UCSD-AML1 (cell line): ENCODE measurements at regions not wholly inside any gene's neighbourhood (a gene's known extent, or its start where the extent isn't known, plus 50 kb on each side); places are given as distances from the start of the nearest gene placed in this dataset.

Source experiments
- DNase-seq: peaks from one replicate; lab custom pipeline; 2025; ENCODE audit not compliant: unreplicated experiment; lab: John Stamatoyannopoulos, UW

DNA sequence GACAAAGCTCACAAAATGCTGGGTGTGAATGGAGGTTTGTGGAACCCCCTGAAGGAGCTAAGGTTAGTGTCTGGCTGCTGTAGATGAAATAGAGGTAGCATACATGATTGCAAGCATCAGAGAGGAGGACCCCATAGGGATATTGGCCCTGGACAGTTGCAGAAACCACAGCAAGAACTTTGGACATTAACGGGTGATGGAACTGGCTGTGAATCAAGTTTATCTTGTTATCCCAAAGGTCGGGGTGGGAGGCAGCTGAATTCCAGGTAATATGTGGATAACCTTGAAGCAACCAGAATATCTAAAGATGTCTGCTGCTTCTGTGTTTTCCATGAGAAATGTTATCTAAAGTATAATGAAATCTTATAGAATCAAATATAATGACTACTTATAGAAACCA is 447.7 kb downstream of the ZSWIM6 start:
- no peak for DNase-seq

DNA sequence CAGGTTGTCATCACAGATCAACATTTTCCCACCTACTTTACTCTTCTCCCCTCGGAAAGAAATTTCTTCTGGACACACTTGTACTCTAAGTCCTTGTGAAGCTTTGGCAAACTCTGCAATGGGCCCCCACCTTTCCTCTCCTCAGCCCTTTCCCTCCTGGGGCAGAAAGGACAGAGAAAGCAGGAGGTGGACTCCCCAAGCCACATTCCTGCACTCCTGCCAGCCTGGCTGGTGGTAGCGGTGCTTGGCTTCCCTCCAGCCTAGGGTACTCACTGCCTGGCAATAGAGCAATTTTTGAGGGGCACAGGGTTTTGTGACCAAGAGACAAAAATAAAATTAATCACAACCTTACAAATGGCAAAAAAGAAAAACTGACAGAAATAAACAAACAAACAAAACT is 451.4 kb downstream of the ZSWIM6 start:
- DNase-seq = no peak

DNA sequence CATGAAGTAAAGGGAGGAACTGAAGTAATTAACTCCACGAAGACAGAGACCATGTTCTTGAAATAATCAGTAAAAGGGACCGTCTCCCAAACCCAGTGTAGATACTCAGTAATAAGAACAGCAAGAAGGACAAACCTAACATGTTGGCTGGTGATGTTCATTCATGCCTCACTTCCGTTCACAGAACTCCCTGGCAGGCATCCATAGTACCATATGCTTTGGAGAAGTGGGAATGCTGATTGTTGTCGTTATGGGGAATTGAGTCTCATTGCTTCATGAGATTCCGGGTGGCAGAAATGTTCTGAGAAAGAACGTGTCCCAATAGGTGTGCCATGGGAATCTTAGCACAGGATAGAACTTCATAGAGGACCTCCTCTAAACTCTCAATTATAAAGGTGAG is 452.3 kb downstream of the ZSWIM6 start:
- no peak for DNase-seq

DNA sequence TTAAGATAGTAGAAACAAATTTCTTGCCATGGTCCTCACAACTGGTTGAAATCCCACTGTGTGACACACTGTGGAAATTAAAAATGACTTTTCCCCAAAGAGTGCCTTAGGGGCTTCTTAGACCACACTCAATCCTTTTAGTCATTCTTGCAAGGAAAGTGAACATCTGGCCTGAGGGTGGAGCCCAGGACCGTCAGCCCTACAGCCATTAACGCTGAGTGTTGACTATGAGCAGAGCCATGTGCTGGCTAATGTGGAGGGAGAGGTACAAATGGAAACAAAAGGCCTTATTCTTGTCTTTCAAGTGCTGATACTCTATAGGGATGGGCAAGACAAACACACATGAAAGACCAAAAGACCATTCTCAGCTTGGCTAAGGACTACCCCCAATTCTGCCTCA is 456.5 kb downstream of the ZSWIM6 start:
- no peak for DNase-seq

DNA sequence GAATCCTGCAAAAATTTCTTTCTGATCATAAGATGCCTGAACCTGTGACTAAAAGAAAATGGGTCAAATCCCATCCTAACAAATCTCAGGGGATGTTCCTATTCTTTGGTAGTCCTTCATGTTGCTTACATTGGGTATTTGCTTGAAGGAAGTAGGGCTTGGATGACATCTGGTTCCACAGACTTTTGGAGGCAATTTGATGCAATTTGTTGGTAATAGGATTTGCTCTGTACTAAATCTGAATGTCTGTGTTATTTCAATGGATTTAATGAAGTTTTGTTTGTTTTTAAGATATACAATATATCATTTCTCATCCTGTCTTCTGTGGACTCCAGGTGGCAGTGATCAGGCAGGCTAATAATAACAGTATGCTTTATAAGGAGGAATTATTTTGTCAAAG is 457.9 kb downstream of the ZSWIM6 start:
- DNase-seq = no peak

DNA sequence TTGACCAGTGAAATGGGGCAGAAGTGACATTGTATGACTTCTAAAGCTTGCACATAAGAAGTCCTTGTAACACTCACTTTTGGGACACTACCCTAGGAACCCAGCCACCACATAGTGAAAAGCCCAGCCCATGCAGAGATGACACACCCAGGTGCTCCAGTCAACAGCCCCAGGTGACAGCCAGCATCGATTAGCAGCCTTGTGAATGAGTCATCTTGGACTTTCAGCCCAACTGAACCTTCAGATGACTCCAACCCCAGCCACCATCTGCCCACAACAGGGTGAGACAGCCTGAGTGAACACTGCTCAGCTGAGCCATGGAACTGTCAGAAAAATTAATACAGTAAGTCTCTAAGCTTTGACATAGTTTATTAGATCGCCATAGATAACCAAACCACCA is 458.6 kb downstream of the ZSWIM6 start:
- no peak for DNase-seq

DNA sequence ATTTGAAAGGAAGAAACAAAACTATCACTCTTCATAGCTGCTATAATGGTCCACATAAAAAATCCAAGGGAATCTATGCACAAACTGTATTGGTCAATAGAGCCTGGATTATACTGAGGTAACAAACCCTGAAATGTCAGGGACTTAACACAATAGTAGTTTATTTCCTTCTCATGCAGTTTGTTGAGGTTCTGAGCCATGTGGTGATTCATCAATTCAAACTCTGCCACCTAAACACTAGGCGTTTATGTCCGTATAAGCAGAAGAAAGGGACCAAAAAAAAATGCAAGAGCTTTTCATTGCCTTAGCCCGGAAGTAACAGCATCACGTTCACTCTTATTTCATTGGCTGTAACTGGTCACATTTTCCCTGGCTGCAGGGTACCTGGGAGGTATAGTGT is 464.7 kb downstream of the ZSWIM6 start:
- no peak for DNase-seq

DNA sequence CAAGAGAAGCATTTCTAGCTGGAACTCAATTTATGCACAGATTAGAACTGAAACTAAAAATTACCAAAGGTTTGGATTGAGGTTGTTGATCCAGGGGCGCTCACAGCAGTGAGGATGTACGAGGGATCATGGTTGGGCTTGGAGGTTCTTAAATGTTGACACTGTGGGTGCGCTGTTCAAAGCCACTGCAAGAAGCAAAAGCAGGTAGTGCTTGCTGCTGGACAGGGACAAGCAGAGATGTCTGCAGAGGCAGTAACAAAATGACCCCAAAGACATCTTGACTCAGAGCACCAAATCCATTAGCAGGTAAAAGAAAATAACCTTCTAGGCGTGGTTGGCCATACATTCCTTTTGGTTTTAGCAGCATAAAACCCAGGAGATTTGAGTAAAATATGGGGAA is 468.4 kb downstream of the ZSWIM6 start:
- DNase-seq = no peak

DNA sequence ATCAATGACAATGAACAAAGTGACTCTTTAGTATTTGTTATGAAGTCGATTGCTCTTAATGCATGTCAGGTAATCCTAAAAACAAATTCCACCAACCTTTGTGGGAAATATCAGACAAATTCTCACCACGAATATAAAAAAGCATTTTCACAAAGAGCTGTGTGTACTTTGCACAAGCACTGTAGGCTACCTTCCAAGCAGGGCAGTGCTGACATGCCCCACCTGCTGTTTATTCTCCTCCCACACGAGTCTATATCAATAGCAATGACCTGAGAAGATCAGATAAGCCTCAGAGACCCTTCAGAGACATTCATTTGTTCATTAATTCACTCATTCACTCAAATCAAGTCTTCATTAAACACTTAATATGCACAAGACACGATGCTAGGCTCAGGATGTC is 469.1 kb downstream of the ZSWIM6 start:
- DNase-seq = no peak

DNA sequence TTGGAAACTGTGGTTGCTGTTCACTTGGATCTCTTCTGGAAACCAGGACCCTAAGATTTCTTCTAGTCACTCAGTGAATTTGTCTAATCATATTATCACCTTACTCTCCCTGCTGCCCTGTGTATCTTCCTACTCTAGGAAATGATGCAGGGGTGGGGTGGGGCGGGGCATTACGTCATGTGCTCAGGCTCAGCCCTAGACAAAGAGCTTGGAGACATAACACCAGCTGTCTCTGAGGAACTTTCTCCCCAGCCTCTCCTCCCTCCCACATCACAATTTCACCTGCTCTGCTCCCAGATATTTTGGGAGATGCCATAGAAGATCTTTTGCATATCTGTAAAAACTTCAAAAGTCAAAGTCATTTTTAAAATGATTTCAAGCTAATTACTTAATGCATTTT is 470.4 kb downstream of the ZSWIM6 start:
- no peak for DNase-seq

DNA sequence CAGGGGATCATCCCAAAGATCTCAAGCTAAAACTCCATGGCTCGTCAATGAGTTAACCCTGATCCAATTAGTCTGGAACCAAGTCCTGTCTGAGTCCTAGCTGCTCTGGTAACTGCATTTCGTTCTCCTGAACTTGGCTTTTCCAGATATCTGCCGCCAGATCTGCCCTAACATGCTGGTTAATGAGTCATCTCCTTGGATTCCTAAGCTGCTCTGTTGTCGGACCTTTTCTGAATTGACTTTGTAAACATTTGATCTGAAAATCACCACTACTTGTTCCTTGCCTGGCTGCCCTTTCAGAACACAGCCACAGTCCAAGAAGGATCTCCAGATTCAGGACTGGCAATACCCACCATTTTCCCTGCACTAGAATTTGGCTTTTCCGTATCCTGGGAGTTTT is 473.0 kb downstream of the ZSWIM6 start:
- no peak for DNase-seq

DNA sequence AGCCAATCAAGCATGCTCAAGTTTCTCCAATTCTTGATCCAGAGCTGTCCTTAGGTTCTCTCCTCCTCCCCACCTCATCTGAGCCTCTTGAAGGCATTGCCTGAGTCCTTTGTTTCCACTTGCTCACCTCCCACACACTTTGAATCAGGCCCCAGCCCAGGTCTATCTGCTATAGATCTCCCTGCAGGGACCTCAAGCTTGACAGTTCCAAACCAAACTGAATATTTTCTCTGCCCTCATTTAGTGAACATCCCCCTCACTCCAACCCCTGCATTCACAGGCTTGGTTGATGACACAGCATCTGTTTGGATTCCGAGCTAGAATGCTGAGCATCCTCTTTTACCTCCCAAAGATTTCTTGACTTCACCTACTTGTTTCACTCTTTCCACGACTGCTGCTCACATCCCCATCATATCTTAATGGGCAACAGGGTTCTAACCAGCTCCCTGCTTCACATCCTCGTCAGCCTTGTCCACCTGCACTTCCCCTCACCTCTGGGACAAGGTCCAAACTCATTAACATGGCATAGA is 474.5 kb downstream of the ZSWIM6 start:
- no peak for DNase-seq

DNA sequence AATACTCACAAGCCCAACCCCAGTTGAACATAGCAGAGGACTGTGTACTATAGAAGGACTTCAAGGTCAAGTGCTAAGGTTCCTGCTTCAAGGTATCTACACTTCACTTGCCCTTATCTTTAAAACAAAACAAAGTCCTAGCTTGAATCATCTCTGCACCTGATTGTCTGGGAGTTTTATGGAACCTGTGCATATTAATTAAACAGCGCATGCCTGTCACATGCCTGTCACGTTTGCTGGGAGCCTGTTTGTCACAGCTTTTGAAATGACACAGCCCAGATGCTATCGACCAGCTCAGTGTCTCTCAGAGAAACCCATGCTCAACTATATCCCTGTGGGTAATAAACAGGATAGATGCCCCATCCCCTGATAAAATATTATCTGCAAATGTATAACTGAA is 476.0 kb downstream of the ZSWIM6 start:
- no peak for DNase-seq

DNA sequence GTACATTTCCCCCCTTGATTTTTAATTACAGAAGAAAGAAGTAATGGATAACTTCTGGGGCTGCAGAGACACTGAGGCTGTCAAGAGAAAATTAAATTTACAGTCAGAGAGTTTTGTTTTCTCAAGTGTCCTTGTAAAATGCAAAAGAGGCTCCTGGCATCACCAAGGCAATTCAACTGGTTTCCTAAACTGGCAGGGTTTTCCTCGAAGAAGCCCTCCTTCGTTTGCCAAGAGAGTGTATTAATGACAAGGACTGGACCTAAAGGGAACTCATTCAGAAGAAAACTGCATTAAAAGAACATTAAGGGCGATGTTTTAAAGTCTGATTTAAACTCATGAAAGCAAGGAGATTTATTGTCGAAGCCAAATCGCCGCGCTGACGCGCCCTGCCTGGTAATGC is 476.9 kb downstream of the ZSWIM6 start:
- DNase-seq = no peak

DNA sequence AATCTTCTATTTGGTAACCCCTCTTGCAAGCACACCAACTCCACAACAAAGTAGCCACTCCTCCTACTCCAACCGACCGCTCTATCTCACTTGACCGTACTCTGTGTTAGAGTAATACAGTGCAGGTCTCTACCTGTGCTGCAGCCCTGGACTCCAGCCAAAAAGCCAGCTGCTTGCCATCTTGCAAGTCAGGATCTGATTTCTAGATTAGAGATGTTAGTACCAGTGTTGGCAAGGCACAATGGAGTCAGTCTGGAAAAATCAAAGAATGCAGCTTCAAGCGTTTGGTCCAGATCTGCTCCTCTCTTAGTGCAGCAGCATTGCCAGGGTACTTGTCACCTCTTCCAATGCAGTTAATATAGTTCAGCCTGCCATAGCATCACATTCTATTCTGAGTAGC is 477.6 kb downstream of the ZSWIM6 start:
- no peak for DNase-seq

DNA sequence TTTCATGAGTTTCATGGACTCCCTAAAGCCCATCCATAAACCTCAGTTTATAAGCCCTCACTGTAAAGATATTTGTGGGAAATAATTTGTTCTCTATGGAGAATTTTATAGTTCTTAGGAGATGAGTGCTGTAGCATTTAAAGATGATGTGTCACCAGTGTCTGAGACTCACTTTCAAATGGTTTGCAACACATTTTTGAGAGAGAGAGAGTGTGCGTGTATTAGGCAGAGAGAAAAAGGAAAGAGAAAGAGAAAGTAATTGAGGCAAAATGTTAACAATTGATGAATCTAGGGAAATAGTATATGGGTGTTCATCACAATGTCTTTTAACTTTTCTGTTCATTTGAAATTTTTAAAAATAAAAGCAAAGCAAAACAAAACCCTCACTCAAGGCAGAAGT is 479.0 kb downstream of the ZSWIM6 start:
- no peak for DNase-seq

DNA sequence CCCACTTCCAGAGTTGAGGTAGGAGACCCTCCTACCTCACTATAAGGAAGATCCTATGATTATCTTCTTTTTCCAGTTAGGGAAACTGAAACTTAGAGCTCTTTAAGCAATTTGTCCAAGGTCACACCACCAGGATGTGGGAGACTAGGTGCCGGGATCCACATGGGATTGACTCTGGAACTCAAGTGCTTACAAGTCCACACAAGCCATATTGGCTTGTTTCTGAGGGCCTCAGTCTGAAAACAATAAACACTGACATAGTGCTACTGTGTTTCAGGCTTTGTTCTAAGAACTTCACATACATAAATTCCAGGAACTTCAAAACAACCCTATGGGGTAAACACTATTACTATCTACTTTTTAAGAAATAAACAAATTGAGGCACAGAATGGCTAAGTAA is 481.3 kb downstream of the ZSWIM6 start:
- no peak for DNase-seq

DNA sequence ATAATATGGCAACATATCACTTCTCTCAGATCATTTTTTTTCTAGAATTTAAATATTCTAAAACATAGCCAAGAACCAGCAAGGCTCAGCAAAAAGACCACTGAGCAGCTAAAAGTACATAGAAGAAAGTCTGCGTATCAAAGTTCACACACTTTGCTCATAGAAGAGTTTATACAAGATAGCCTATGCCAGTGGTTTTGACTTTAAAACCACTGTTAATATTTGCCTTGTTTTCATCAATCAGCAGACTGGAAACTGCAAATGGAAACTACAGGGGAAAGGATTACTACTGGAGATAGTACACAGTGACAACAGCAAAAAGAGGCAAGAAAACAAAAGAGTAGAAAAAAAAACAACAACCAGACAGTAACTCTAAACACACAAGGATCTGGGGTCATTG is 483.3 kb downstream of the ZSWIM6 start:
- DNase-seq = no peak

DNA sequence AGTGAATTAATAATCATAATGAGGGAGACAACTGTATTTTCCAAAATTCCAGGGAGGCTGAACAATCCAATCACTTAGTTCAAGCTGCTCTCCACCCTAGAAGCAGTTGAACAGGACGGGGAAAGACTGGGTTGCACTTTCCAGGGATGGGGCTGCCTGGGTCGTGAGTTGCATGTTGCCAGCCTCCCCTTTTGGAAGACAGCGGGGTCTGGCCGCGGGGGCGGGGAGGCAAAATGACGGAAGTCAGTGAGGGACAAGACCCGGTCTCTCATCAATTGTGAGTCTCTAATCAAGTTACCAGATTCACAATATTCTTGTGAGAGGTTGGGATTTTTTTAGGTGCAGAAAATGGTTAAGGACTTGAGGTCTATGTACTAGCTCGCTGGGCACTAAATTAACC is 484.1 kb downstream of the ZSWIM6 start:
- no peak for DNase-seq

DNA sequence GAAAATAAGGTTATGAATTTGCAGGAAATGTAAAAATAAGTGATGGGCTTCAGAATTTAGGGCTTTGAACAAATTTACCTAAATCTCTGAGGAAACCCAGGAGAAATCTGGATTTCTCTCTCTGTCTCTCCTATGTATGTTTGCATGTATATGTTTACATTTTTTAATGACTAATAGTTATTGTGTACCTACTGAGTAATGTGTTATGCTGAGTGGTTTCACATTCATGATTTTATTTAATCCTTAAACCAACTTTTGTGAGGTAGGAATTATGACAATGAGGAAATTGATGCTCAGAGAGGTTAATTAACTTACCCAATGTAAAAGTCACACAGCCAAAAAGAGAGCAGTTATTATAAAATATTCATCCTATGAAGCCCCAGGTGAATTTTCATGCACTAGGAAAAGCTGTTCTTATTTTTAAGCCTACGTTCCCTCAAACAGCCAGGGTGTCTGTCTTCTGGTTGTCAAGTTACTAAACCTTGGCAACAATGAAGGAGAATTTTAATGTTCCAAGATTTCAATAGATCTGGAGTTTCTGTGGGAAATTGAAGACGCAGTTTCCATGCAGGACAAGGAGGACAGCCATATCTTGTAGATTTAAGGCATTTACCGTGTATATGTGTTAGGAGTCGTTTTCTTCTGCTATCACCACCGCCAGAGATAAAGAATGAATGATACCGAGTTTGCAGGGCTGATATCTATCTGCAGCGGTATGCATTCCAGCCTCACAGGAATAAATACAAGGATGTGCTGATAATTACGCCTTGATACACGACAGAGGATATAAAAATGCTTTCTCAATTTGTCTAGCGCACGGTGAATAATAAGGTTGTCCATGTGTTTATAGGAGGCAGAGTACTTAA is 484.8 kb downstream of the ZSWIM6 start:
- no peak for DNase-seq

DNA sequence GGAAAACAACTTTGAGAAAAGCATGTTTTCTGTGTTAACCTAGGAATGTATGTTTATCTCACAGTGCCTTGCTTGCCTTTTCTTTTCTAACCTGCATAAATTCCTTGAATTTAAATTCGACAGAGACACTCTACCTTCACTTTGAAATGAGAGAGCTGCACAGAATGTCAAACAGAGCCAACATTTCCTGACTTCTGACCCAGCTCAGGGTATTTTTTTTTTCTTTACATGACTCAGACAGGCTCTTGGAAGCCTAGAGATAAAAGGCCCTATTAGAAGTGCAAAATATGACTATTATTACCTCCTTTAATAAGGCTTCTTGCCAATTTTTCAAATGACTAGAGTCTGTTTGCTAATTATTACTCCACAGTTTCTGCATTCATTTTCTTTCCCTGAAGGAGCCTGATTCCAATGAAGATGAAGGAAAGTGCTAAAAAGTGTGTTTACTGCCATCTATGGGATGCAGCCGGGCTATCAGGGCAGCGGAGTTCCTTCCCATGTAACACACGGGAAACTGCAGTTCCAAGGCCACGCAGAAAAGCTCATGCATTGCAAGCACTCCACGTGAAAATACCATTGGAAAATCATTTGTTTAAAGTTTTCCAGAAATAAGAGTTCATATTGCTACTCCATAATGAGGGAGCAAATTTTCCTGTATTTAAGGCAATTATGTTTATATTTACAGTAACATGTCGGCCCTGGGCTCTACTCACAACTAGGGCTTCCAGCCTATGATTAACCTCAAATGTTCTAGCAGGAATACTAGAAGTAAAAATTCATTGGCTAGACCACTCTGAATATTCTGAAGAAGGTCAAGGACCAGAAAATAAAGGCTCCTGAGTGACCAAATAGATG is 485.6 kb downstream of the ZSWIM6 start:
- DNase-seq = peak; percentile 25

DNA sequence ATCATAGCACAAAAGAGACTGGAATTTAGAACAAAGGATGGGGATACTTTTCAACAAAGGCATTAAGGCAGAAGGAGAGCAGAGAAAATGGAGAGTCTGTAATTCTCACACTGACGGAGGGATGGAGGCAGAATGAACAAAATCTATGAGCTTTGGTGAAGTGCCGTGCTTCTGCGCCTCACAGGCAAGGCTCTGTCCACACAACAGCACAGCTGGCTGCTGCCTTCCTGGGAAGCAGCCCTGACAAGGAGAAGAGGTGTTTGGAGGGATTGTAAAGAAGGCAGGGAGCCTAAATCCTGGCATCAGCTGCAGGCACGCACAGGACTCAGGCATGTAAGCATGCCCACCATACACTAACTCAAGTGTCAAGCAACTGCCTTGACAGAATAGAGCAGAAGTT is 485.2 kb upstream of the KIF2A start:
- no peak for DNase-seq
